ENCODE measurements at regions not wholly inside any gene's neighbourhood (a gene's known extent, or its start where the extent isn't known, plus 50 kb on each side); places are given as distances from the start of the nearest gene placed in this dataset.

- ChIA-PET POLR2A (no interaction called here), SMC1A (ENCODE audit: uncharacterized antibody, unreplicated experiment) (no interaction called here), RAD21 (ENCODE audit: unreplicated experiment) (no interaction called here), CTCF (no interaction called here)
- DNase-seq (ENCODE audit: low read depth, low spot score) (no peak), ATAC-seq (no peak), FAIRE-seq (no peak)
- no peak overlapping the region for H3K27ac ChIP-seq (ENCODE audit: control insufficient read depth, insufficient read depth)
- H3K79me2 ChIP-seq (ENCODE audit: control insufficient read depth, insufficient read depth, low read length): no peaks in the 10 kb centered on the region
- no peak overlapping the region for H3K9ac ChIP-seq (ENCODE audit: control insufficient read depth, insufficient read depth, low read length)
- no peaks in the 10 kb centered on the region for H3K4me1 ChIP-seq (ENCODE audit: control insufficient read depth, insufficient read depth, low read length)
- whole genome bisulfite sequencing (ENCODE audit: insufficient coverage, insufficient replicate concordance, low lambda C conversion rate, missing lambda C conversion rate): 39% methylated on average over 9 of the region's 9 CpGs
- in situ Hi-C loops (cut with MboI): no loop called here
- no peaks in the 10 kb centered on the region for H3K9me3 ChIP-seq (replicated peaks; ENCODE audit: control insufficient read depth, insufficient read depth, low read length)
- no peak overlapping the region for H3K4me2 ChIP-seq (ENCODE audit: control insufficient read depth, insufficient read depth)
- H4K20me1 ChIP-seq (ENCODE audit: control insufficient read depth, insufficient read depth): no peaks in the 10 kb centered on the region
- H3K36me3 ChIP-seq (ENCODE audit: control insufficient read depth in 2 of 2, insufficient read depth in 2 of 2, low read length in 1 of 2): no peaks in the 10 kb centered on the region
- H2AFZ ChIP-seq (ENCODE audit: control insufficient read depth, low read depth, low read length): no peak overlapping the region
- no TSS peak for BruUV-seq (replicated peaks)
- intact Hi-C loops (cut with micrococcal nuclease; ENCODE audit: unreplicated experiment): no loop called here
- H3K27me3 ChIP-seq (replicated peaks in 1 of 2; ENCODE audit: control insufficient read depth in 2 of 2, insufficient read depth in 2 of 2, low read length in 1 of 2): no peaks in the 10 kb centered on the region
- H3K4me3 ChIP-seq: no peak overlapping the region
- TF ChIP-seq POLR2AphosphoS2 (IDR thresholded peaks at IDR 0.05; ENCODE audit: low read depth, low read length) (no peak), CEBPB (IDR thresholded peaks at IDR 0.05; ENCODE audit: borderline replicate concordance in 1 of 2, low read depth in 2 of 2, low read length in 2 of 2) (no peak), MAX (IDR thresholded peaks at IDR 0.05; ENCODE audit: low read depth, low read length) (no peak), ZBED1 (IDR thresholded peaks at IDR 0.05; ENCODE audit: borderline replicate concordance) (no peak), GABPA (IDR thresholded peaks at IDR 0.05; ENCODE audit: low read depth) (no peak), RUNX3 (IDR thresholded peaks at IDR 0.05; ENCODE audit: low read length) (no peak)
Measured at GRCh38 chr3:88732186-88732585, 375.2 kb upstream of the EPHA3 start.

GRCh38 chr3:88742106-88742505, 365.3 kb upstream of the EPHA3 start:
- in situ Hi-C loops (cut with MboI) (no loop called here), intact Hi-C loops (cut with micrococcal nuclease; ENCODE audit: unreplicated experiment) (no loop called here)
- no peaks in the 10 kb centered on the region for H3K79me2 ChIP-seq (ENCODE audit: control insufficient read depth, insufficient read depth, low read length)
- CTCF ChIA-PET: no interaction called here
- no peaks in the 10 kb centered on the region for H3K36me3 ChIP-seq (ENCODE audit: control insufficient read depth in 2 of 2, insufficient read depth in 2 of 2, low read length in 1 of 2)
- no peak overlapping the region for H3K4me2 ChIP-seq (ENCODE audit: control insufficient read depth, insufficient read depth)
- no peak for DNase-seq (ENCODE audit: low read depth, low spot score)
- H4K20me1 ChIP-seq (ENCODE audit: control insufficient read depth, insufficient read depth): no peaks in the 10 kb centered on the region
- no peaks in the 10 kb centered on the region for H3K4me1 ChIP-seq (ENCODE audit: control insufficient read depth, insufficient read depth, low read length)
- no peak overlapping the region for H3K9ac ChIP-seq (ENCODE audit: control insufficient read depth, insufficient read depth, low read length)
- POLR2A ChIA-PET: no interaction called here
- no peak overlapping the region for H2AFZ ChIP-seq (ENCODE audit: control insufficient read depth, low read depth, low read length)
- RAD21 ChIA-PET (ENCODE audit: unreplicated experiment): no interaction called here
- H3K4me3 ChIP-seq: no peak overlapping the region
- BruUV-seq (replicated peaks): no TSS peak
- no peak overlapping the region for H3K27ac ChIP-seq (ENCODE audit: control insufficient read depth, insufficient read depth)
- no peaks in the 10 kb centered on the region for H3K27me3 ChIP-seq (replicated peaks in 1 of 2; ENCODE audit: control insufficient read depth in 2 of 2, insufficient read depth in 2 of 2, low read length in 1 of 2)
- SMC1A ChIA-PET (ENCODE audit: uncharacterized antibody, unreplicated experiment): no interaction called here
- ATAC-seq: no peak
- no peaks in the 10 kb centered on the region for H3K9me3 ChIP-seq (replicated peaks; ENCODE audit: control insufficient read depth, insufficient read depth, low read length)
- FAIRE-seq: no peak
- no peak for TF ChIP-seq CREM (IDR thresholded peaks at IDR 0.05; ENCODE audit: low read depth)
- TF ChIP-seq FOS (IDR thresholded peaks at IDR 0.05; ENCODE audit: borderline replicate concordance, extremely low read depth, insufficient read length): no peak
- no peak for TF ChIP-seq MXI1 (IDR thresholded peaks at IDR 0.05; ENCODE audit: low read depth, low read length)
- TF ChIP-seq IRF5 (IDR thresholded peaks at IDR 0.05; ENCODE audit: borderline replicate concordance): no peak
- TF ChIP-seq ZBTB33 (IDR thresholded peaks at IDR 0.05): no peak
- TF ChIP-seq RAD51 (IDR thresholded peaks at IDR 0.05): no peak
- TF ChIP-seq SKIL (IDR thresholded peaks at IDR 0.05; ENCODE audit: low read depth, poor library complexity, severe bottlenecking): no peak
- no peak for TF ChIP-seq BRCA1 (IDR thresholded peaks at IDR 0.05; ENCODE audit: low read depth, low read length)
- no peak for TF ChIP-seq NBN (IDR thresholded peaks at IDR 0.05)
- TF ChIP-seq ZNF274 (IDR thresholded peaks at IDR 0.05; ENCODE audit: insufficient read depth, insufficient read length): no peak

Data from GM12878 (cell line).